Amygdala (tissue), 56 donors: ENCODE measurements at regions not wholly inside any gene's neighbourhood (a gene's known extent, or its start where the extent isn't known, plus 50 kb on each side); places are given as distances from the start of the nearest gene placed in this dataset.

Experiments
- DNase-seq, 56 donors: peaks; one replicate each; lab custom pipeline; 2025; lab: John Stamatoyannopoulos, UW

DNA sequence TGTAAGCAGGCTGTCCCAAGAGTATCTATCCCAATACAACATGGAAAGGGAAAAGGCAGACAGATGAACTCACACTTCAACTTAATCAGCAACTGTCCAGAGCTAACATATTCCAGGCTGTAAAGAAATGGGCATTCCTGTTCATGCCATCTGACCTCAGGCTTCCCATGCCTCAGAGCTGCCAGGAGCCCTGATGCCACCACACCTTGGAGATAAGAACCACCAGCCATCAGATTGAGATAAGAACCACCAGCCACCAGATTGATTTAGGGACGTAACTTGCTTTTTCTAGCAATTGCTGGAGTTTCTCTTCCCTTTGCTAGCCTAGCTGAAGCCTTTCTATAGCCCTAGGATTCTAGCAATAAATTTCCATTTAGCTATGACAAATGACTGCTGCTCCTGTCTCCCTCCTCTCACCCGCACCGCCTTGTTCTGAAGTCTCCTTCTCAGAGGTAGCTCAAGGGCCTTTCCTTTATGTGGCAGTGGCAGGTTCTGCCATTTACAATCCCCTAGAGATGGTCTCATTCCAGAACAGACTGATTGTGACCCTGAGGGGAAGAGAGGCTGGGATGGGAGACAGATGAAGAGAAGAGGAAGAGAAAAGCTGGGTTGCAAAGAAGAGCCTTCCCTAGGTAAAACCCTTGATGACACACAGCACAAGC is 88.0 kb upstream of the CTTNBP2NL start:
- DNase-seq: no peak

DNA sequence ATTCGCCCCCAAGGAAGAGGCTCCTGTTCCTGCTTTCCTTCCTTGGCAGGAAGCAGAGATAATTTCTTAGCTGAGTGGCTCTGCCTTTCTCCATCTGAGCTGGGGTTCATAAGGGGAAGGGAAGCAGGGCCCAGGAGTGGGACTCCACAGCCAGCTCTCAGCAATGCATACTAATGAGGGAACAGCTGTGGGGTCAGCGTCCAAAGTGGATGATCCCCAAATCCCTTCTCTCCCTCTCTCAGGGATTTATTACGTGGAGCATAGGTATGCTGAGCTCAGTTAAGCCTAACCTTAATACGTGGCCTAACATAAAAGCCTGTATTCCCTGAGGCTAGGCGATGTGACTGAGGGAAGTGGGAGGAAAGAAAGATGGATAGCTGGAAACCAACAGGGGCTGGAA is 87.3 kb upstream of the CTTNBP2NL start:
- DNase-seq: no peak

DNA sequence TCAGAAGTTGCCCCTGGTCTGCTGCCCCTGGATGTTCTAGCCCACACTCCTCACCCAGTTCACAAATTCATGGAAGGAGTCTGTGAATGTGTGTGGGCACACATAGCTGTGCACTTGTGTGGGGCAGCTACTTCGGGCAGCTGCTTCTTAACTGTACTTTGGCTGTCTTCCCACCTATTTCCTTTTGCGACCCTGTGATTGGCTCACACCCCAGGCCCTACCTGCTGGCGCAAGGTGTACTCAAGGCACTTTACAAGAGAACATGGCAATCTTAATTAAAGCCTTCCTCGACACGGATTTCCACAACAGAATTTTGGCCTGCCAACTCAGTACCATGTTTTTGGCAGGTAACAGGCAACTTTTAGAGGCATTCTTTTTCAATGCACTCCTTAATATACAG is 86.5 kb upstream of the CTTNBP2NL start:
- no peak for DNase-seq

DNA sequence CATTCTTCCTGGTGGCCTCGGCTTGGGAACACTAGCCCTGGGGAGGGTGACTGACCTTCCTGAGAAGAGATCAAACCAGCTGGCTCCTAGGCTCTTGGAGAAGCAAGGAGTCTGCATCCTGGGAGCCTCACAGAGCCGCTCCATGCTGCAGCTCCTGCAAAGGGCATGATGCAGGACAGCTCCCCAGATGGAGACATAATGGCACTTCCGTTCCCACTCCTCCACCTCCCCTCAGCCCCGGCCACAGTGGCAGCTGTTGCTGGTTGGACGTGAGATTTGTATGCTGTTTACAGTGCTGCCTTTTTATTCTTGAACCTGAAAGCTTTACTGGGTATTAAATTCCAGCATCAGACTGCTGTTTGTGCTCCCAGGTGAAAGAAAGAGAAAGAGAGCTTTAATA is 83.7 kb upstream of the CTTNBP2NL start:
- no peak for DNase-seq

DNA sequence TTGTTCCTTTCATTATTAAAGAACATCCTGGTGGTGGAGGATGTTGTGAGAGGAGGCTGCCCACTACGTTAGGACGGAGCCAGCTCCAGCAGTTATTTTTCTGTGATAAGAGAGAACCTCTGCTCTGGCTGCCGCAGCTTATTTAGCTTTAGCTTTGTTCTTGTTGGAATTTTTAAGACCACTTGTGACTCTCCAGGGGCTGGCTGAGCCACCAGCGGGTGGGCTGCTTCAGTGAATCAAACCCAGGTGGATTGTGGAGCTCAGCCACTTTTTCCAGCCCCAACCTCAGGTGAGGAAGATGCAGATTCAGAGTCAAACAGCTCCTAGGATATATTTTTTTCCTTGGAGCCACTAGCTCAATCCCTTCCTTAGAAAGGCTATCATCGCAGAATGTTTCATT is 83.1 kb upstream of the CTTNBP2NL start:
- DNase-seq: no peak

DNA sequence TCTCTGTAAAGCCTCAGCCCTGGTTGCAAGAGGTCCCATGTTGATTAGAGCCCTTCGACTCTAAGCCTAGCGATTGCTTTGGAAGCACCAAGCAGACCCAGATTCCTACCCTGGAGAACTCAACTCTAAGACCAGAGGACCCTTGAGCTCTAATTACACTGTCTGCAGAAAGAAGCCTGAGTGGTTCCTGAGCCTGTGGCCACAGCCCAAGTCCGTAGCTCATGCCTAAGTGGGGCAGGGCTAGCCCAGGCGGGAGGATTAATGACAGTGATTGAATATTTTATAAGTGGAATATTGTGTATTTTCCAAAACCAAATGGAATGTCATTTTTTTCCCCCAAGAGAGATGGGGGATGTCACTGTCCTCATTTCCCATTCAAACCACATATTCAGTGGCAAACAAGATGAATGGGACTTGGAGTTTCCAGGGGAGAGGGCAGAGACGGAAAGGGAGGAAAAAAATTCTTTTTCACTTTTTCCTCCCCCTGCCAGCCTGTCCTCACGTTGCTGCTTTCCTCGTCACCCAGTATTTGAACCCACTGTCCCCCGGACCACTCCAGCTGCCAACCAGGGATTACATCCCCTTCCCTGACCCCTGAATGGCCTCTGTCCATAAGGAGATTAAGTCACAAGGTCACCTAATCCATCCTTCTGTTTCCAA is 79.6 kb upstream of the CTTNBP2NL start:
- DNase-seq: no peak

DNA sequence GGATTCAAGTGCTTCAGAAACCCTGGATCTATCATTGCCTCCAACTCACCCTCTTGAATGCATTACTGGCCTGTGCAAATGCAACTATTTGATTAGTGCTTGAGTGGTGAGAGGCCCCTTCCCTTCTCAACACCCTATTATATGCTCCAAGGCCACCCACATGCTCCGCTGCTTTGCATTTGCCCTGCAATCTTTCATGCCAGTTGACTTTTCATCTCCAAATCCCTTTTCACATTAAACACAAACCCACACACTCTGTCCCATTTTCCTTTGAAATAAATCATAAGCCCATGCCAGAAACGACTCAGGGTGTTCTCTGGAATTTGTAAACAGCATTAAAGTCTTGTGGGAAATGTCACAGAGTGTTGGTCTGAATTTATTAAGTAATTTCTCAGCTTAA is 78.9 kb upstream of the CTTNBP2NL start:
- peak in 2 of 56 donors; percentile 5 to 19 for DNase-seq

DNA sequence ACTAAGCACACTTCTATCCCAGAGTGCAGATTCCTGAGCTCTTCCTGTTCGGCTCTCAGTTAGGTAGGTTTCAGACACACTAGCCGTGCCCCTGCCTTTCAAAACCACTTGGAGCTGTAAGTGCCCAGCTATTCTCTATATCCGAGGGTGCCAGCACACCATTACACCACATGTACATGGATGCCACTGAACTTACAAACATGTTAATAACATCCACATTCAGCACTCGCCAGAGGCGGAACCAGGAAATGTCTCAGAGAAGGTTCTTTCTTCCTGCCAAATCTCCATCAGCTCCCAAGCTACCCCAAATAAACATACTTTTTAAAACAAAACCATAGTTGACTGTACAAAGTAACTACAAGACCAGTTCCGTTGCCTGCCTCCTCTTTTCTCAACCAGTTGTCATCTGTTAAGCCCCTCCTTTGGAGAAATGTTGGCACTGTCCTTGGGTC is 78.4 kb upstream of the CTTNBP2NL start:
- no peak for DNase-seq

DNA sequence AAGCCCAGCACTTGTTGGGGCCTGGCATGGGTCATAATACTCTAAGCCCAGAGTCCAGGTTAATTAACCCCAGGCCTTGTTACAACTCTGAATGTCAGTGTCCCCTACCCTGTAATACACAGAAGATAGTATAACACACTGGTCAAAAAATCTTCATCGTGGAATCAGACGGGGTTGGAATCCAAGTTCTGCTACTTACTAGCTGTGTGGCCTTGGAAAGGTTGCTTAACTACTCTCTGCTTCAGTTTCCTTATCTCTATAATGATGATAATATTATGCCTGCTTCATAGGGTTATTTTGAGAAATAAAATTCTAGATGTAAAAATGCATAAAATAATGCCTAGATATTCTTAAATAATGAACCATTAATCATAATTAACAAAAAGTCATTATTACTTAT is 77.8 kb upstream of the CTTNBP2NL start:
- no peak for DNase-seq

DNA sequence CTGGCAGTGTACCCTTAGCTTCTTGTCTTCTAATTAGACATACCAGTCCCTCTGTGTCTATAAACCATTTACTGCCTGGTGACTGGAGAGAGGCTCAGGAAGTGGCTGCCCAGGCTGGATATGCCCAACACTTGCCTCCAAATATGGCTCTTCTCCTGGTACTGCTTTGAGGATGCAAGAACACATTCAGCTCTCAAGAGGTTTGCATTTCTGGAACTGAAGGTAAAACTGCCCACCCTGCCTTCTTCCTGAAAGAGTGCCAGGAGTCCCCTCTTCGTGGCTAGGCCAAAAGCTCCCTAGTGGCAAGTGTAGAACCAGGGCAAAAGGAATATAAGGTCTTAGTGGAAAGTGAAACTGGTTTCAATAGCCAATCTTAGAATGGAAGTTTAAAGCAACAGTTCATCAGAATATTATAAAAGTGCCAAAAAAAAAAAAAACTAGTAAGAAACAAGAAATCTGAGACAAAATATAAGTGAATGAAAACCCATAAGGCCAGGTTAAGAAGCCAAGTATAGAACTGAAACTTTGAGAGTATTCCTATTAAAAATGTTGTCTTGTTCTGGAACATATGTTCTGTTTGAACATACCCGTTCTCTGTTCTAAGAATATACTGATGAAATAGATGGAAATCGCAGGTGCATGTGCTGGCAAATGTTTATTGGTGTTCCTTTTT is 77.2 kb upstream of the CTTNBP2NL start:
- DNase-seq: no peak

DNA sequence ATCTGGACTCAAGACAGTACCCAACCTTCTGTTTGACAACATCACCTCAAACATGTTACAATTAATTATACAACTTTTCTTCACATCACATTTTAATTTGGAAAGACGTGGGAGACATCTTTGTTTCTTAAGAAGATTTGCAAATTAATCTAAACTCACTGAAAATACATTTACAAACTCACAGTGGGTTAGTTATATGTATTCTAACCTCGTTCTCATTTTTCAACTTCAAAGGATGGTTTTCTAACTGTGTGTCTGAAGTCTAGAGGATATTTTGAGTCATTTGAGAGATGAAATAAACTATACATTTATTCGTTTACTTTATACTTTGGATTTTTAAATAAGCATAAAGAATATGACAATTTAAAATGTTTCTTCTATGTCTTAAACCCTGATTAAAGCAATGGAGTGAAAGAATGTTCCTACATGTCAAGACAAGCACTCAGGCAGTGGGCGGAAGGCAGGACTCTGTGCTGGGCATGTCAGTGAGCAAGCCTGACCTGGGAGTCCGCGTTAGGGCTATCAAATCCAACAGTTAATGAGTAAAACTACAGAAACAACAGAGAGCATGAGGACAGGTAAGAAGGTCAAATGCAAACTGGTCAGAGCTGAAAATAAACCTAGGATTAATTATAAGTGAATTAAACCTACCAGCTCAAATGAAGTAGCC is 76.5 kb upstream of the CTTNBP2NL start:
- DNase-seq: no peak

DNA sequence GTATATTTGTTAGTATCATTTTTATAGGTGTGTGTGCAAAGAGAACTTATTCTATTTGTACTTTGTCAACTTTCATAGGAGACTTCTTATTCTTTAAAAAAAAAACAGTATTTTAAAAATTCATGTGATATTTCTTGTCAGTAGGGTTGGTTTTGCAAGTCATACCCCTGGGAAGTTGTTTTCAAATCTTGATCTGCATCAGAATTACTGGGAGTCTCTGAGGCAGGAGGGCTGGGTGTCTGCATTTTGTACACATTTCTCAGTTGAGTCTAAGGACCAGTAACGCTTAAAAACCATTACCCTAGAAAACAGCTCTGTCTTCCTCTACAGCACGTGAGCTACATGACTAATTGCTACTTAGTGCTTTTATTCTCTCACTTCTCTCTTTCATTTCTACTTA is 76.0 kb upstream of the CTTNBP2NL start:
- DNase-seq: no peak

DNA sequence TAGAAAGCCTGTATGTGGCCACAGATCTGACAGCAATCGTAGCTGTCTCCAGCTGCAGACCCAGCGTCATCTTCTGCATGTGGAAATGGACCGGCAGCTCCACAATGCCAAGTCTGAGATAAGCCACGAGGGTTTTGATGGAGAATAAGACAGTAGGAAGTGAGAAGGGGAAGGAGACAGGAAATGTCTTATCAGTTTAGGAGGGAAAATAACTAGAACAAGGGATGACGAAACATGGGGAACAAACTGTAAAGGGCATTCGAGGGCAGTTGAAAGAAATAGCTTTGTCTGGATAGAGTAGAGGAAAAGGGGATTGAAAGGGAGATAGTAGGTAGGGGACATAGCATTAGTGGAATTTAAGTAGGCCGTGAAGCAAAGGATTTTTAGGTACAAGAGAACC is 74.0 kb upstream of the CTTNBP2NL start:
- DNase-seq: no peak

DNA sequence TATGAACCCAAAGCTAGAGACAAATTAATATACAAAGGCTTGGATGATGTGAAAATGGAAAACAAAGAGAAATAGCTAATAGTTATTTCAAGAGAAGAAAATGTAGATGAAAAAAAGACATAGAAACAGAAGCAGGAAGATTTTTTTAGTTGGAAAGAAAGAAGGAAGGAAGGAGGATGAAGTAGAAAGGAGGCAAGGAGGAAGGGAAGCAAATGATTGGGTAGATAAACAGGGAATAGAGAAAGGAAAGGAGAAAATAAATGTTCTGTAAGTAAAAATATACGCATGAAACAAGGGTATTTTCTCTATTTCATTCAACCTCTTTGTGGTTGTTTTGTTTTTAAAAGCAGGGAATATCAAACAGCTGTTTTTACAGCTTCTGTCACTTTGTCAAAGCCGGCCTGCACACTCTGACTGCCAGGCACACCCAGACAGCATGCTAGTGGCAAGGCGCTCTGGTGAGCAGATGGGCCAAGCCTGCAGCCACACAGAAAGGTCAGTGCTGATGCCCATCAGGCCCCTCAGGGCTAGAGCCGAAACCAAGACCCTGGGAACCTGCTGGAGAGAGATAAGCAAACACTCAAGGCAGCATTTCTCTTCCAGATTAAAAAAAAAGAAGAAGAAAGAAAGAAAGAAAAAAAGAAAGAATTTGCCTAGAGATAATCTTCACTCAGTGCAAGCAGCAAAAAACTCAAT is 72.9 kb upstream of the CTTNBP2NL start:
- DNase-seq: no peak

DNA sequence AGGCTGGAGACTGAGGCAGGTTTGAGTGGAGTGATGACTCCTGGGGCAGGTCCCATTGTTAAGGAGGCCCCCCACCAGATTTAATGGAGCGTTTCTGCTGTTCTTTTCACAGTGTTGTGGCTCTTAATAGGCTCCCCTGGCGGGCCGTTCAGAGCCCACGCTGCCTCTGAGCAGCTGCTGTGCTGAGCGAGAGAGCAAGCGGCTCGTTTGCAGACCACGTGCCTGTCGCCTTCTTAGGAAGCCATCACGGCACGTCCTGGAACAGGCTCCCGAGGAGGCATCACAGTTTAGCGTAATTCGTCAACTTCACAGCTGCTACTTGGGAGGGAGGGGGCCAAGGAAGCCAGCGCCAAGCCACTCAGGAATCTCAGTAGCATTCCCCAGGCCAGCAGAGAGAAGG is 70.5 kb upstream of the CTTNBP2NL start:
- peak in 23 of 56 donors; percentile 4 to 38 (median 19) for DNase-seq

DNA sequence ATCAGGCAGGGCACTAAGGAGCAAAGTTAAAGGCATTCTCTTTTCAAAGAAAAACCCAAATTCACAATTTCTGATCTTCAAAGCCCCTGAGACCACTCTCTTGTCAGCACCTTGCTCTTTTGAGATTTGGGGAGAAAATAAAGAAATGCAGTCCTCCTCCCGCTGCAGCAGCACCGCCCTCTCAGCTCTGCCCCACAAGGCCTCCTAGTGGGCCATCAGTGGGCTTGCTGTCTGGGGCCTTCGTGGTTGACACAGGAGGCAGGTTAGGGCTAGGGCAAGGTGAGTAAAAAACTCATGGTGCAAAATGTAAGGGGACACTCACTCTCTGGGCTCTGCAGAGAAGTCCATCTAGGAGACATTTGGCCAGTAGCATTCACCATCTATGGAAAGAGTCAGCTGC is 67.4 kb upstream of the CTTNBP2NL start:
- no peak for DNase-seq

DNA sequence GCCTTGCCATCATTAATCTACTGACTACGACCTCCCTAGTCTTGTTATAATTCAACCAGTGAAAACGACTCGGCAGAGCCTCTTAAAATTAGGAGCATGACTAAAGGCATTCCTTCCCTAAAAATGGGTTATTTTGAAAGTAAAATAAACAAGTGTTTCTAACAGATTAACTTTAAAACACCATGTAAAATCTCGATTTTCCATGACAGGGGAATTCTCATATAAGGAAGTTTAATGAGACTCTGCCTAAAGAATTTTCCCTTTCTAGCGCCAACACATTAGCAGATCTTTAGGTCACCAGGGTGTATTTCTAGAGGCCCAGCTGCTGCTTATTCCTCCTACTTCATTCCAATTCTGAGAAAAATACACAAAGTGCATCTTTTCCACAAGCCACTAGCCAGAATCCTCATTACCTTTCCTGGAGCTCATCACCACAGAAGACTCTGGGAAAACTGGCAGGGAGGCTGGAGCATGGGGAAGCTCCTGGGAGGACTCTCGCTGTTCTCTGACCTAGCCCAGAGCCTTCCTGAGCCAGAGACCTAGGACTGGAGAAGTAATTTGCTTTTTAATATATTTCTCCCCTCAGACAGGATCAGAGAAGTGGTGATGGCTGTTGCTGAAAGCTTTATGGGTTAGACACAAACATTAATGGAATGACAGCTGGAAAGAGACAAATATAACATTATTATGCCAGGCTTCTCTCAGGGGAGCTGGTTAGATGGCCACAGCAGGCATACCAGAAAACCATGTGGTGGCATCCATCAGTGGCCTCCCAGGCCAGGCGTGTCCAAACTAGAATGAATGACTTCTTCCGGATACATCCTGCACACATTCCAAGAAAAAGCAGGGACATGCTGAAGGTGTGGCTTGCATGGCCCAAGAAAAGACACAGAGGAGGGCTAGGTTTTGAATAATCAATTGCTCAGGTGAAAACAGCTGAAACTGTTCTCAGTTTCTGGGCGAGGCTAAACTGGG is 63.6 kb upstream of the CTTNBP2NL start:
- DNase-seq: no peak

DNA sequence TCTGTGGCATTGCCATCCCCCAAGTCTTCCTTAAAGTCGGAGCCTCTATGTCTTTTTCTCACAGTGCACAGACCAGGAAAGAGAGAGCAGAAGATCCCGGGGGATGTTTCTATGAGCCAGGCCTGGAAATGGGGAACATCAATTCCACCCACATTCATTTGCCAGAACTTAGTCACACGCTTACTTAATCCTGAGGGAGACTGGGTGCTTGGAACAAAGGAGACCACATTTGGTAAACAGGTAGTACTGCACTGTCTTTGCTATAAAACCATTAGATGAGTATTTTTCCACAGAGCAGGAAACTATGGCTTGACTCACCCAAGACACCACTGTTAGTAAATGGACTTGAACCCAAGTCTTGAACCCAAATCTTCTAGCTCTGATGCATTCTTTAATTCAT is 60.7 kb upstream of the CTTNBP2NL start:
- peak in 1 of 56 donors; percentile 7 for DNase-seq

DNA sequence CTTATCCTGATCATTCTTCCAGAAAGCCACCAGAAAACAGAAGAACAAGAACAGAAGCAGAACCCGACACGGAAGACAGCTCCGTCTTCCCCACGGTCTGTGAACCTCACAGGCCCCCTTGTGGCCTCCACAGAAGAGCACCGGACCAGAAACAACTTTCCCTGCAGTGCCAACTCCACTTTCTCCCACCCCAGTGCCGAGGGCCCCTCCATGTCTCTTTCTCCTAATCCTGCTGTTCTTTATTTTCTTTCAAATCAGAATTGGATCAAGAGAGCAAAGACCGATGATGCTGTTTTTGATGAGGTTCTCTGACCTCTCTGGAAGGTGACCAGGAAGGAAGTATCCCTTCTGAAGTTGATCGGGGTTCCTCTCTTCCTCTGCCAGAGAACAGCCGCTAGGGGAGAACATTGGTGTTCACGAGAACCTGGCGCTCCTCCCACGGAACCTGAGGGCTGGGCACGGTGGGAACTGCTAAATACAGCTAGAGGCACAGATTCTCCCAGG is 58.9 kb upstream of the CTTNBP2NL start:
- peak in 13 of 56 donors; percentile 6 to 31 (median 22) for DNase-seq
